Gastroesophageal sphincter (tissue), 2 donors: ENCODE measurements at regions not wholly inside any gene's neighbourhood (a gene's known extent, or its start where the extent isn't known, plus 50 kb on each side); places are given as distances from the start of the nearest gene placed in this dataset.

Experiments used
- POLR2A ChIP-seq, 2 donors: fragments of 450-650 bp; IDR thresholded peaks; one replicate each; pipeline ENCODE4 v1.6.1; 2017; ENCODE audit warnings: antibody characterized with exemption in 2 of 2, mild to moderate bottlenecking in 2 of 2, moderate library complexity in 1 of 2
- POLR2AphosphoS5 ChIP-seq: sonication (generic); formaldehyde crosslinking; IDR thresholded peaks from one replicate; pipeline ENCODE4 v1.6.1; 2017; ENCODE audit warnings: antibody characterized with exemption

DNA sequence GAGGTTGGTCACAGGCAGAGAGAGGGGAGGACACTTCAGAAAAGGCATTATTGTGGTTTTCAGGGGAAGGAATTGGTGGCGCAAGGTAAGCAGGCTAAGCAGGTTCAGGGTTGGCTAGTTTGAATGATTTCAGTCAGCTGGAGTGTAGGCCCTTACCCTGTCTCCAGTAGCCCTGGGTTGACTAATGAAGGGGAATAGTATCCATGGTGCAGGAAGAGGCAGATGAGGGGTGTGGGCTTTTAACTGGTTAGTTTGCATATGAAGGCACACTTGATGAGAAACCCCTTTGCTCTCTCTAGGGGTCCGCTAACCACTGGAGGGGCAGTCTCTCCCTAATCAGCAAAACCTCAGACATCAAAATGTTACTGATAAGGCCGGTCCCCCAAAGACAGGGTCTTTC lies 249.7 kb downstream of the AASDHPPT start:
- no peak for TF ChIP-seq POLR2AphosphoS5
- no peak for TF ChIP-seq POLR2A (IDR thresholded peaks at IDR 0.05)
